ENCODE measurements at regions not wholly inside any gene's neighbourhood (a gene's known extent, or its start where the extent isn't known, plus 50 kb on each side); places are given as distances from the start of the nearest gene placed in this dataset.

GRCh38 chr7:109901926-109902325, 1189.0 kb upstream of the LRRN3 start:
- TF ChIP-seq EZH2phosphoT487 (IDR thresholded peaks at IDR 0.05; ENCODE audit: borderline replicate concordance, low read length) (no peak), CTCF (conservative IDR thresholded peaks at IDR 0.05; ENCODE audit: low read depth, low read length) (no peak)

Data from PC-3 (cell line).